GM23248 (cell line): ENCODE measurements at regions not wholly inside any gene's neighbourhood (a gene's known extent, or its start where the extent isn't known, plus 50 kb on each side); places are given as distances from the start of the nearest gene placed in this dataset.

ENCODE experiments used
- DNase-seq: peaks from one replicate; pipeline ENCODE4 v3.0.0-alpha.2; 2015
- H2AFZ ChIP-seq: fragments of 200-600 bp; sonication (generic); 2 replicates; pipeline ENCODE4 v1.6.1; 2016; ENCODE audit warnings: antibody characterized with exemption
- H3F3A ChIP-seq: fragments of 200-600 bp; sonication (generic); 2 replicates; pipeline ENCODE4 v1.6.1; 2016; ENCODE audit warnings: mild to moderate bottlenecking, antibody characterized with exemption, mixed run types; ENCODE audit not compliant: insufficient read depth
- H3K27ac ChIP-seq: fragments of 200-600 bp; sonication (generic); 2 replicates; pipeline ENCODE4 v1.5.1; 2016; ENCODE audit warnings: mild to moderate bottlenecking
- H3K27me3 ChIP-seq: fragments of 200-600 bp; sonication (generic); replicated peaks from 2 replicates; pipeline ENCODE4 v1.6.1; 2016; ENCODE audit warnings: mild to moderate bottlenecking; ENCODE audit not compliant: insufficient read depth
- H3K36me3 ChIP-seq: fragments of 200-600 bp; sonication (generic); 2 replicates; pipeline ENCODE4 v1.6.1; 2016; ENCODE audit warnings: low read depth, mild to moderate bottlenecking
- H3K4me1 ChIP-seq: fragments of 200-600 bp; sonication (generic); 2 replicates; pipeline ENCODE4 v1.6.1; 2016; ENCODE audit warnings: mild to moderate bottlenecking; ENCODE audit not compliant: insufficient read depth
- H3K4me2 ChIP-seq: fragments of 200-600 bp; sonication (generic); one replicate; pipeline ENCODE4 v1.6.1; 2016; ENCODE audit warnings: mild to moderate bottlenecking; ENCODE audit not compliant: unreplicated experiment
- H3K4me3 ChIP-seq: fragments of 200-600 bp; sonication (generic); 2 replicates; pipeline ENCODE4 v1.5.1; 2016; ENCODE audit warnings: mild to moderate bottlenecking
- H3K79me2 ChIP-seq: fragments of 200-600 bp; sonication (generic); 2 replicates; pipeline ENCODE4 v1.6.1; 2016; ENCODE audit warnings: mild to moderate bottlenecking; ENCODE audit not compliant: insufficient read depth
- H3K9ac ChIP-seq: fragments of 200-600 bp; sonication (generic); 2 replicates; pipeline ENCODE4 v1.6.1; 2016; ENCODE audit warnings: mild to moderate bottlenecking
- H3K9me2 ChIP-seq: fragments of 200-600 bp; sonication (generic); 2 replicates; pipeline ENCODE4 v1.6.1; 2016; ENCODE audit warnings: mixed run types, mild to moderate bottlenecking, moderate library complexity; ENCODE audit not compliant: insufficient read depth
- H3K9me3 ChIP-seq: fragments of 200-600 bp; sonication (generic); one replicate; pipeline ENCODE4 v1.6.1; 2017; ENCODE audit warnings: low read depth
- H4K20me1 ChIP-seq: fragments of 200-600 bp; sonication (generic); 2 replicates; pipeline ENCODE4 v1.6.0; 2016; ENCODE audit not compliant: insufficient read depth
- EZH2 ChIP-seq: fragments of 200-600 bp; sonication (generic); IDR thresholded peaks from 2 replicates; pipeline ENCODE4 v1.6.1; 2018; ENCODE audit warnings: antibody characterized with exemption, mild to moderate bottlenecking; ENCODE audit not compliant: insufficient read depth, poor library complexity, severe bottlenecking
- EZH2phosphoT487 ChIP-seq: fragments of 200-600 bp; sonication (generic); IDR thresholded peaks from 2 replicates; pipeline ENCODE4 v1.6.1; 2018; ENCODE audit warnings: antibody characterized with exemption, moderate library complexity, mild to moderate bottlenecking, low read depth; ENCODE audit not compliant: insufficient read depth
- WGBS, 2 experiments: methylation state at CpG; one replicate each; pipeline ENCODE4 v1.1.6; 2015 to 2017; ENCODE audit warnings: low lambda C conversion rate in 2 of 2, low coverage in 1 of 2; ENCODE audit errors: missing lambda C conversion rate in 2 of 2; 5-methylcytosine and 5-hydroxymethylcytosine counted together
- in situ Hi-C: fragments of 300-500 bp; cut with MboI; formaldehyde crosslinking; loops from 2 replicates; pipeline ENCODE4 v1.15.0; 2020

DNA sequence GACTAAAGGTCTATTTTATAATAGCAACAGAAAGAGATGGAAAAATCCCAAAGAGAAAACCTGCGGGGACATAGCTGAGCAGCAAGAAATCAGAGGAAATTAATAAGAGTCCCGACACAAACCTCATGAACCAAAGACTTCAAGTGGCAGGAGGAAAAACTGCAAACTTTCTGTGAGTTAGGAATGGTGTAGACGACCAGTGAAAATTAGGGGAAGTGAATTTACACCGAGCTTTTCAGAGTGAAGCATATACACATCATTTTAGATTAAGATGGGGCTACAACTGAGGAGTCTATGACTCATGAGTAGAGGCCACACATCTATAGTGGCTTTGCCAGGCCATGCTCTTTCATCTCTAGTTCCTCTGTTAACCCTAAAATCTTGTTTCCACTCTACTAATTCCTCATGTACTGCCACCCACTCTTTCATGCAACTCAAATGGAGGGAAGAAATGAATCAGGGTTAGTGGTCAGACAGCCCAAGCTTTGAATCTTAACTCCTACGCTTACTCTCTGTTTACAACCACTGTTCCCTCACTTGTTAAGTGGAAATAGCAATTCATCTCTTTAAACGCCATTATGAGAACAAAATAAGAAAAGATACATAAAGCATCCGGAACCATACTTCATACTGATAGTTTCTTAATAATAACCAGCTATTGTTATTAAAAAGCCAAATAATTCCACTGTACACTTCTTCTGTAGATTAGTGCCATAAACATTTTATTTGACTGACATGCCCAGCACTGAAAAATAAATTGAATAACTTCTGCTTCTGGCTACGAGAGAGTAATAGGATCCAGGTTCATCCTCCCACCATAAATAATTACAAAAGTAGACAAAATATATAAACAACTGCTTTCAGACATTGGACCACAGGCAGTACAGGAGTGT, 219.3 kb downstream of the RMST start:
- 12 to 15% methylated on average over 8 of the region's 8 CpGs for WGBS, 2 experiments

DNA sequence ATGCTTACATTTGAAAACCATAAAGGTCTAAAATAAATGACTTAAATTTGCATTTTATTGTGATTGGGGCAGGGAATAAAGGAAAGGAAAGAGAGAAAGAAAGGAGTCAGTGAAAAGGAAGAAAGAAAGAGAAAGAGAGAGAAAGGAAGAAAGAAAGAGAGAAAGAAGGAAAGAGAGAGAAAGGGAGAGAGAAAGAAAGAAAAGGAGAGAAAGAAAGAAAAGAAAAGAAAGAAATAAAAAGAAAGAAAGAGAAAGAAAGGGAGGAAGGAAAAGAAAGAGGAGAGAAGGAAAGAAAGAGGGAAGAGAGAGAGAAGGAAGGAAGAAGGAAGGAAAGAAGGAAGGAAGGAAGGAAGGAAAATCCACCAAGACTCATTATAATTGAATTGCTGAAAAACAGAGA, 222.8 kb downstream of the RMST start:
- no peak overlapping the region for H2AFZ ChIP-seq
- no peaks in the 10 kb centered on the region for H3F3A ChIP-seq
- H3K79me2 ChIP-seq: no peaks in the 10 kb centered on the region
- H3K4me3 ChIP-seq: no peak overlapping the region
- H4K20me1 ChIP-seq: no peaks in the 10 kb centered on the region
- H3K4me2 ChIP-seq: no peak overlapping the region
- H3K9ac ChIP-seq: no peak overlapping the region
- H3K9me3 ChIP-seq: no peaks in the 10 kb centered on the region
- no peaks in the 10 kb centered on the region for H3K27me3 ChIP-seq
- no peak for DNase-seq
- in situ Hi-C loops: no loop called here
- no peaks in the 10 kb centered on the region for H3K9me2 ChIP-seq
- H3K36me3 ChIP-seq: no peaks in the 10 kb centered on the region
- H3K4me1 ChIP-seq: no peaks in the 10 kb centered on the region
- TF ChIP-seq EZH2phosphoT487 (no peak), EZH2 (no peak)
- H3K27ac ChIP-seq: no peak overlapping the region

More for the DNA sequence above, 219.3 kb downstream of the RMST start:
- no peak overlapping the region for H3K4me3 ChIP-seq
- H3F3A ChIP-seq: no peaks in the 10 kb centered on the region
- H2AFZ ChIP-seq: no peak overlapping the region
- no peaks in the 10 kb centered on the region for H3K9me3 ChIP-seq
- H3K79me2 ChIP-seq: no peaks in the 10 kb centered on the region
- no peaks in the 10 kb centered on the region for H3K27me3 ChIP-seq
- no peaks in the 10 kb centered on the region for H3K36me3 ChIP-seq
- H3K9ac ChIP-seq: no peak overlapping the region
- no peaks in the 10 kb centered on the region for H3K4me1 ChIP-seq
- in situ Hi-C loops: no loop called here
- no peak for DNase-seq
- TF ChIP-seq EZH2phosphoT487 (no peak), EZH2 (no peak)
- H3K27ac ChIP-seq: no peak overlapping the region
- H3K9me2 ChIP-seq: no peaks in the 10 kb centered on the region
- no peaks in the 10 kb centered on the region for H4K20me1 ChIP-seq
- H3K4me2 ChIP-seq: no peak overlapping the region

DNA sequence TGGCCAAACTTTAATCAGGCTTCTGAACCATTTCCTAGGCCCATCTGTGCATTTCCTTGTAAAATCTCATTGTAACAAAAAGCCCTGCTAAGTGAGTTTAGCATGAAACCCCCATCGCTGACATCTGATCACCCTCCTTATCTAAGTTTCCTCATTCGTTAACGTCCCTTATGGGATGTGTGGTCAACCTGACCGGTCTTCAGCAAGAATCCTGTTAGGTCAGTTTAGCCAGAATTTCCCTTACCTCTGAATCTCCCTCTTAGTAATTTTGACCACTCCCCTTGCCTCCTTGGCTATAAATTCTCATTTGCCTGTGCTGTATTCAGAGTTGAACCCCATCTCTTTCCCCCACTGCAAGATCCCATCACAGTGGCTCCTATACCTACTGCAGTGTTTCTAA, 239.3 kb downstream of the RMST start:
- no peak overlapping the region for H2AFZ ChIP-seq
- no peak overlapping the region for H3K4me2 ChIP-seq
- no peak for DNase-seq
- no peaks in the 10 kb centered on the region for H3K9me3 ChIP-seq
- no peak overlapping the region for H3K9ac ChIP-seq
- no peaks in the 10 kb centered on the region for H3K27me3 ChIP-seq
- no peaks in the 10 kb centered on the region for H4K20me1 ChIP-seq
- H3K79me2 ChIP-seq: no peaks in the 10 kb centered on the region
- no peaks in the 10 kb centered on the region for H3F3A ChIP-seq
- no peak overlapping the region for H3K4me3 ChIP-seq
- in situ Hi-C loops: no loop called here
- H3K36me3 ChIP-seq: no peaks in the 10 kb centered on the region
- no peaks in the 10 kb centered on the region for H3K4me1 ChIP-seq
- WGBS, 2 experiments: 37 to 38% methylated on average over 4 of the region's 4 CpGs
- H3K9me2 ChIP-seq: no peaks in the 10 kb centered on the region
- no peak overlapping the region for H3K27ac ChIP-seq
- TF ChIP-seq EZH2phosphoT487: no peak
- TF ChIP-seq EZH2: no peak

DNA sequence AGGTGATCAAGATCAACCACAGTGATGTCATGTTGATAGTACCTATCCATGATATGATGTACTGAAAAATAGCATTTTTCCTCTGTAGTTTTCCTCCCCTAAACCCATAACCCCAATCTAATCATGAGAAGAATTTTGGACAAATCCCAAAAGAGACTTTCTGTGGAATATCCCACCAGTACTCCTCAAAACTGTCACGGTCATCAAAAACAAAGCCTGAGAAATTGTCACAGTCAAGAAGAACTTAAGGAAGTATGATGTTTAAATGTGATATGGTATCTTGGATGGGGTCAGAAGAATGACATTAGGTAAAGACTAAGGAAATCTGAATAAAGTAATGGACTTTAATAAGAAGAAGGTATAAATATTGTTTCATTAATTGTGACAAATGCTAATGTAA, 248.8 kb downstream of the RMST start:
- H3K4me1 ChIP-seq: no peaks in the 10 kb centered on the region
- in situ Hi-C loops: no loop called here
- 19 to 24% methylated on average over 1 of the region's 1 CpG for WGBS, 2 experiments
- no peaks in the 10 kb centered on the region for H3K9me3 ChIP-seq
- no peak overlapping the region for H3K9ac ChIP-seq
- no peaks in the 10 kb centered on the region for H4K20me1 ChIP-seq
- H3K4me3 ChIP-seq: no peak overlapping the region
- H3F3A ChIP-seq: no peaks in the 10 kb centered on the region
- no peak overlapping the region for H3K27ac ChIP-seq
- no peaks in the 10 kb centered on the region for H3K79me2 ChIP-seq
- H2AFZ ChIP-seq: no peak overlapping the region
- no peaks in the 10 kb centered on the region for H3K27me3 ChIP-seq
- DNase-seq: no peak
- H3K36me3 ChIP-seq: no peaks in the 10 kb centered on the region
- no peaks in the 10 kb centered on the region for H3K9me2 ChIP-seq
- TF ChIP-seq EZH2phosphoT487 (no peak), EZH2 (no peak)
- H3K4me2 ChIP-seq: no peak overlapping the region

DNA sequence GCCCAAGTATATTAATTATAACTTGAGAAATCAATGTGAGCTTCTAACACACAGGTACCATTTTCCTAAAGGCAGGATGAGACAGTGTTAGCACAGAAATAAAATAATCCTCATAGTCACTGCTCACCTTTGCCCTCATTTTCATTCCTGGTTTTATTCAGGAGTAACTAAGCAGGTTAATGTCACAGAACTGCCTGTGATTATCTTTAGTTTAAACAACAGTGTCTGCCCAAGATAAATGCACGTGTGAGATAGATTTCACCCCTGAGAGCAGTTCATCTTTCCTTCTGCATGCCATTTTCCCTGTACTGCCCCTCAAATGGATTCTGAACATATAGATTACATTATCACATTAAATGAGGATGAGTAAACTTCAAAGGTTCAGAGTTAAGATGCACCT, 250.7 kb downstream of the RMST start:
- H3K36me3 ChIP-seq: no peaks in the 10 kb centered on the region
- H3K27me3 ChIP-seq: no peaks in the 10 kb centered on the region
- H3K4me1 ChIP-seq: no peaks in the 10 kb centered on the region
- no peaks in the 10 kb centered on the region for H3K9me2 ChIP-seq
- H3K9ac ChIP-seq: no peak overlapping the region
- H3F3A ChIP-seq: no peaks in the 10 kb centered on the region
- no peak for DNase-seq
- 8 to 13% methylated on average over 1 of the region's 1 CpG for WGBS, 2 experiments
- no peak overlapping the region for H2AFZ ChIP-seq
- no peak overlapping the region for H3K27ac ChIP-seq
- H3K9me3 ChIP-seq: no peaks in the 10 kb centered on the region
- no peak overlapping the region for H3K4me2 ChIP-seq
- no peak for TF ChIP-seq EZH2phosphoT487
- no peak for TF ChIP-seq EZH2
- in situ Hi-C loops: no loop called here
- H3K4me3 ChIP-seq: no peak overlapping the region
- no peaks in the 10 kb centered on the region for H4K20me1 ChIP-seq
- no peaks in the 10 kb centered on the region for H3K79me2 ChIP-seq
